ENCODE measurements at regions not wholly inside any gene's neighbourhood (a gene's known extent, or its start where the extent isn't known, plus 50 kb on each side); places are given as distances from the start of the nearest gene placed in this dataset.

DNA sequence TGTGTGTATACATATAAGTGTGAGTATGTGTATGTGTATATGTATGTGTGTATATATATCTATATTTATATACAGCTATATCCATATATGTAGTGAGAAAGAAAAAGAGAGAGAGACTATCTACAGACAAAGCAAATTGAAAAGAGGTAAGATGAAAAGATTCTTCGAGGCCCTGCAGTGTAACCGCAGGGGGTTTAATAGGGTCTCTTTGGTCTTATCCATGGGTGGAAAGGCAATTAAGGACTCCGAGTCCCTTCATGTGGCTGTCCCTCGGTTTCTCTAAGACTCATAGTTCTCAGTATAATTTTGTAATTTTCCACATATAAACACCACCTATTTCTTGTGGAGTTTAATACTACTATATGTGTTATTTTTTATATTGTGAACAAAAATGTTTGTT, 50.6 kb upstream of the JAZF1 start:
- DNase-seq (ENCODE audit: low read depth, low spot score), result no peak

DNA sequence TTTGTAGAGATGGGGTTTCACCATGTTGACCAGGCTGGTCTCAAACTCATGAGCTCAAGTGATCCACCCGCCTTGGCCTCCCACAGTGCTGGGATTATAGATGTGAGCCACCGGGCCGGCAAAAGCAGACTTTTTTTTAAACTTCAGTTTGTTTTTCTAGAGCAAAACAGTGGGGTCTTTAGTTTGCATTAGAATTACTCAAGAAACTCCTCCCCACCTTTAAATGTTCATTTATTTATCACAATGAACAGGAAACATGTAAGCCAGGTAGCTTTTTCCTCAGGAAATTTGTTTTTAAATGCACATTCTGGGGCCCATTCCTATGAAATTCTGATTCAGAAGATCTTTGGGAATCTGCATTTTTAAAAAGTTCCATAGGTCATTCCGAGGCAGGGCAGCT, 56.0 kb upstream of the JAZF1 start:
- DNase-seq (ENCODE audit: low read depth, low spot score), result no peak

DNA sequence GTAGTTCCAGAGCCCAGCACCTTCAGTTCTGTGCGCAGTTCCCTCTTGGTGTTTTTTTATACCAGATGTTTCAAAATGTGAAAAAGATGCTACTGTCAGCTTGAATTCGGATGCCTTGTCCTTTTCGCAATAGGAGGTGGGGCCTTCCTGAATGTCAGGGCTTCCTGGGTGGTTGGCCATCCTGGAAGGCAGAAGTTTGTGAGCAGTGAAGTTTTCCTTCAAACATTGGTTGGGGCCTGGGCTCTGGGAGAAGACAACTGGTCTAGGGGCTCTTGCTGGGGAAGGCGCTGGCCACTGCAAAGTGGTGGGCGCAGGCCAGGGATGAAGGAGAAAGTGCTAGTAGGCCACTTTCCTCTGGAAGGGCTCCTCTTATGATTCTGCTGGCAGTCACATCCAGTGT, 56.8 kb upstream of the JAZF1 start:
- DNase-seq (ENCODE audit: low read depth, low spot score), result no peak

DNA sequence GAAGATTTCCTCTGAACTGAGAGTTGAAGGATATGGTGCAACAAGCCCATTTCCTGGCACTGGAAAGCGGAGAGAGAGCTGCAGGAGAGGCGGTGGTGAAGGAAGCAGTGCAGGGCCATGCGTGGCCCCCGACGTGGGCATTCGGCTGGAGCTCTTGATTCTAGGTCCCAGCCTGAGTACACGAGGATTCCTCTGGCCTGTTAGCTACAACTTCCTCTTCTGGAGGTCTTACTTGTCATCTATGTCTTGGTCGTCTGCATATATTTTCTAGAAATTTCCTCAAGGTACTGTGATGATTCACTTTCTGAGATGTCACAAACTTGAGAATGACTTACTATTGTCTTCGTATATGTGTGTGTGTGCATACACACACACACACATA, 59.2 kb upstream of the JAZF1 start:
- DNase-seq (ENCODE audit: low read depth, low spot score), result no peak

DNA sequence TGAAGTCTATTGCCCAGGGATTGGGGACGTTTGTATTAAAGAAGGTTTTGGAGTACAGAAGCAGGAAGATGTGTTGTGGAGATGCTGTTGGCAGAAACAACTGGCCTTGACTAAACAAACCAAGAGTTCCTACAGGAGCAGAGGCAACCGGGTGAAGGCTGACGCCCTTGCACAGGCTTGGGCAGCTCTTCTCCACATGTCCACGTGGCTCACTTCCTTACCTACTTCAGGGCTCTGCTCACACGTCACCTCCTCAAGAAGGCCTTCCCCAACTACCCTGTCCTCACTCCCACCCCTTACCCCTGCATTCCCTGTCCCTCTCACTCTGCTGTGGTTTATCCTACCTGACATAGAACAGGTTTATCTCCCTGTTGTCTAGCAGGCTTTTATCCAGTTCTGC, 59.9 kb upstream of the JAZF1 start:
- no peak for DNase-seq (ENCODE audit: low read depth, low spot score)

DNA sequence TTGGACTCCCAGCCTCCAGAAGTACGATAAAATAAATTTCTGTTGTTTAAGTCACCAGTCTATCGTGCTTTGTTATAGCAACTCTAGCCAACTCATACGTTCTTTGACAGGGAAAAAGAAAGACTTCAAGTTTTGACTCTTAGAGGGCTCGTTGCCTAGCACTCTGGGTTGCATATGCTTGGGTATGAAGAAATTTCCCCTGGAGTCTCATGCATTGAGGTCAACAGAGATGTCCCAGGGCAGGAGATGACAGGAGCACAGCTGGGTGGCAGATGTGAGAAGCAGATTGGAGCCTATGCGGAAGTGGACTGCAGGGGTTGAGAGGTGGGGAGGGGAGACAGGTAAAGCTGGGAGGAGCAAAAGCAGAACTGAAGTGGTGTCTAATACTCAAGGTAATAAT, 63.3 kb upstream of the JAZF1 start:
- DNase-seq (ENCODE audit: low read depth, low spot score), result no peak

DNA sequence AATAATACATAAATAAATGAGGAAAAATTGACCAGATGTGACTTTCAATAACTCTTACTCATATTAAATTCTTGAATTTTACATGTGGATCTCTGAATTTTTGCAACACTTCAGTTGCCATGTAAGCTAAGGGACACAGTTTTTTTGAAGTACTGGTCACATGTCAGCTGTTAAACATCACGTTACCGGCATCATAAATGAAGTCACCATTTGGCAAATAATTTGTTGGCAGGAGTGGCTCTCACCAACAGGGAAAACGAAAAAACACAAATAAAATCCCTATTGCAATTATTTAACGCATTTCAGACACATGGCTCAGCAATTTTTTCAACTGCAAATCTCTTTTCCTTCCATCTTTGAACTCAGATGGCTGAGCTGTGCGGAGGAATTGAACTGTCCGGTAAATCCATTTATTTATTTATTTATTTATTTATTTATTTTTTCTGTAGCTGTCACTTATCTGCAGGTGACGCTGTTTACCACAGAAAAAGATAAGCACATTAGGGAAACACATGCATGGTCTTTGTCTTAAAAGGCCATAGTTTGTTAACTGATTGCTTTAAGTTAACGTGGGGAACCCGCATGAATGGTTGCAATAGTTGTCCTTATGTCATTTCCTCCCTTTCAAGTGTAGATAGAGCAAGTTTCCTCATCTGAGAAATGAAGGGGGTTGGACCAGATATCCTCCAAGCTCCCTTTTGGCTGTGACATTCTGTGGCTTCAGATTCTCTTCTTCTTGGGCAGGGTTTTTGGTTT, 64.7 kb upstream of the JAZF1 start:
- DNase-seq (ENCODE audit: low read depth, low spot score), result no peak

DNA sequence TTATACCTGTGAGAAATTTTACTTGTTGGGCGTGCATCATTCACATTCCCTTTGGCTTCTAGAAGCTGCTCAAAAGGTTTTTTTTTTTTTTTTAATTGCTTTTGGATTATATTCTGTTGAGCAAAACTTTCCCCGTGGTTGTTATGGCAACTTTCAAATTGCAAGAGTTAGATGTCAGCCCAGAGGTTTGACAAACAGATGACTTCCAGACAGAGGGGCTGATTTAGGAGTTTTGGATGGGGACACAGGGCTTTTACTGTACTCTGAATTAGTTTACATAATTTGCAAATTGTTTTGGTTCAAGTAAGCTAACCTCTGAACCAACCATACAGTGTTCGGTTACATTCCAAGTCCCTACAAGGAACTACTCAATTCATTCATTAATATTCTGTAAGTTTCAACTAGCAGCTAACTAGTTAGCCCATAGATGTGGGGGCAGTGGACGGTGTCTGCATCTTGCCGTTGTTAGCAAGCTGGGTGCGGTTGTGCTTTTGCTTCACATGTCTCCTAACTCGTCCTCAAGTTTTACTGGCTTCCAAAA, 66.4 kb upstream of the JAZF1 start:
- no peak for DNase-seq (ENCODE audit: low read depth, low spot score)

DNA sequence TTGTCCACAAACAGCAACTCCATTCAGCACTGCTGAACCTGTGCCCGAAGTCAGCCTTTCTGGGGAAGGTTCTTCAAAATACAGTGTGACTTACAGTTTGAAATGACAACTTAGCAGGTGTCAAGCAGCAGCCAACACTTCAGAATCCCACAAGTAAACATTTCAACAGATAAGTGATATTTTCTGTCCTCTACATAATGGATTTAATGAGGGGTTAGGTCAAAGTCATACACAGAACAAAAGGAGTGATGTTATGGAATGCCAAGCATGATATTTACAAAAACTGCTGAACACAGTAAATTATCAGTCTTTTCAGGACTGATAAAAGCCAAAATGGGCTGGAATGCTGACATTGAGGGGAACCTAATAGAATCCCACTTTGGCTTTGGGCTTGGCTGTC, 77.6 kb upstream of the JAZF1 start:
- no peak for DNase-seq (ENCODE audit: low read depth, low spot score)

DNA sequence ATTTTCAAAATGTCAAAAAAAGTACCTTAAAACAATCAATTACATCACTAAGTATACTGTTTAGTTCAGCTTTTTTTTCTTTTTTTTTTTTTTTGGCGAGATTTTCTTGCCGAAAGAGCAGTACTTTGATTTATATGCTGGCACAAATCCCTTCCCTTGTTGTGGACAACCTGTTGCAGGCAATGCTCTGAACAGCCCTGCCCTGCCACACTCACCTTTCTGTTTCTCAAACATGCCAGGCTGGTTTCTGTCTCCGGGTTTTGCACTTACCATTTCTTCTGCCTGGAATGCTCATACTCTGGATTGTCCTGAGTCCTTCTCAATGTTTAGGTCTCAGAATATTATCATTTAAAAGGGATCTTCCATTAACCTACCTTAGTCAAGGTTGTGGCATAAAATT, 80.4 kb upstream of the JAZF1 start:
- DNase-seq (ENCODE audit: low read depth, low spot score), result no peak

DNA sequence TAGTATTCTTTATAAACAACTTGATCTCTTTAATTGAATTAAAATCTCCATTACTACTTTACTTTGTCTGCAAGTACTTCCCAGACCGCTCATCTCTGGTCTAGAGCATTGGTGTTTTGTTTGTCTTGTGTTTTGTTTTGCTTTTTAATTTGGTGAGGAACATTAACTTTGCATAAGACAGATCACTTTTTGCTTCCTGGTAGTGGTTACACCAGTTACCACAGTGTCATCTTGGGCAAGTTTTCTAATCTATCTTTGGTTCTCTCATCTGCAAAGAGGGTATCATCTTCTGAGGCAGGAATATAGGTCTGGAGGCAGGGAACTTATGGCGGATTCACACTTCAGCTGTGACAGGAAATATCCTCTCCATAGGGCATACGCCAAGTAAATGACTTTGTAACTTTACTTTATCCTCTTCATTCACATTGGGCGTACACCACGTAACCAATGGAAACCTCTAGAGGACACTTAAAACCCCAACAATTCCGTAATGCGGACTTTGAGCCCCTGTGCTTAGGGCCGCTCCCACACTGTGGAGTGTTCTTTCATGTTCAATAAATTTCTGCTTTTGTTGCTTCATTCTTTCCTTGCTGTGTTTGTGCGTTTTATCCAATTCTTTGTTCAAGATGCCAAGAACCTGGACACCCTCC, 83.2 kb upstream of the JAZF1 start:
- DNase-seq (ENCODE audit: low read depth, low spot score), result no peak

DNA sequence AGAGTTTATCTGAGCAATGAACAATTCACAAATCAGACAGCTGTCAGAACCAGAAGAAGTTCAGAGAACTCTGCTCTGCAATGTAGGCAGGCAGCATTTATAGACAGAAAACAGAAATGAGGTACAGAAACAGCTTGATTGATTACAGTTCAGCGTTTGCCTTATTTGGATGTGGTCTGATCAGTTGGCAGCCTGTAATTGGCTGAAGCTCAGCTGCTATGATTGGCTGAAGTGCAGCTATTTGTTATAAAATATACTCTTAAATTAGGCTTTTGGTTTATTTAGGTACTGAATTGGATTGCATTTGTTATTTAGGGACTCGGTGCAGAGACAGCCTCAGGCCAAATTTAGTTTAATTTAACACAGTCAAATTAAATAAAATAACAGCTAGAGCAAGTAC, 85.8 kb upstream of the JAZF1 start:
- no peak for DNase-seq (ENCODE audit: low read depth, low spot score)

DNA sequence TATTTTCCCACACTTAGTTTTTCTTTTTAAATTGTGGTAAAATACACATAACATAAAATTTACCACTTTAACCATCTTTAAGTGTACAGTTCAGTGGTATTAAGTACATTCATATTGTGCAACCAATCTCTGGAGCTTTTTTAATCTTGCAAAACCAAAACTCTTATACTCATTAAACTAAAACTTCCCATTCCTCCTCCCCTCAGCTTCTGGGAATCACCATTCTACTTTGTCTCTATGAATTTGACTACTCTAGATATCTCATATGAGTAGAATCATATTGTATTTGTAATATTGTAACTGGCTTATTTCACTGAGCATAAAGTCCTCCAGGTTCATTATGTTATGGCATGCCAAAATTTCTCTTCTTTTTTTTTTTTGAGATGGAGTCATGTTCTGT, 86.4 kb upstream of the JAZF1 start:
- DNase-seq (ENCODE audit: low read depth, low spot score), result no peak

DNA sequence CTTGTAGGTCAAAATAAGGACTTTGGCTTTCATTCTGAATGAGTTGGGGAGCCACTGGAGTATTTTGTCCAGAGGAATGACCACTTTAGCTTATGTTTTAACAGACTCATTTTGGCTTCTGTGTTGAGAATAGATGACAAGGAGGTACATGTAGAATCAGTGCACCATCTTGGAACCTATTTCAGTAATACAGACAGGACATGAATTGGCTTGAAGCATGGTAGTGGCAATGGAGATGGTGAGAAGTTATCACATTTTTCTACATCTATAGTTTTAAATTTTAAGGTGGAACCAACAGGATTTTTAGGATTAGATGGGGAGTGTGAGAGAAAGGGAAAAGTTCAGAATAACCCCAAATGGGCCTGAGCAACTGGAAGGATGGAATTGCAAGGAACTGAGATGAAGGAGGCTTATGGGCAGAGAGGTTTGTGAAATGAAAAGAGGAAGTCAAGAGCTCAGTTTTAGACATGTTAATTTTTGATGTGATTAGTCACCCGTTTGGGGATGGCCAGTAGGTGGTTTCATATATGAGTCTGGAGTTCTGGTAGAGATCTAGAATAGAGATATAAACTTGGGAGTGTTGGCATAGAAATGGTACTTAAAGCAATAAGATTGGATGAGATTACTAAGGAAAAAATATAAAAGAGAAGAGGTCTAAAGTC, 89.2 kb upstream of the JAZF1 start:
- DNase-seq (ENCODE audit: low read depth, low spot score), result no peak

DNA sequence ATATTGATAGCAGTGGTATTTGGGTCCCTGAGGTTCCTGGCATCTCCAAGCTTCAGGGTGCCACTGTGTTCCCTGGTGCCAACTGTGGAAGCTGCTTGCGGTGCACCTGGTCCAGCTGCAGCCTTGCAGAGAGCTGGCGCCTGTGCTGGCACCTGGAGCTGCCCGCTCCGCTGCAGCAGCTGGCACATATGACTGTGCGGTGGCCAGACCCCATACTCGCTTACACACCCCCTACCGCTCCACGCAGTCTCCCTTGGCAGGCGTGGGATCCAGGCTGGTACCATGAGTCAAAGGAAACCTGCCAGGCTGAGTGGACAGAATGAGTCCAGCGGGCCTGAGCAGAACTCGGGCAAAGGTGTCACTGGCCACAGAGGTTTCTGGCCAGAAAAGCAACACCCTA, 89.9 kb upstream of the JAZF1 start:
- DNase-seq (ENCODE audit: low read depth, low spot score), result no peak

DNA sequence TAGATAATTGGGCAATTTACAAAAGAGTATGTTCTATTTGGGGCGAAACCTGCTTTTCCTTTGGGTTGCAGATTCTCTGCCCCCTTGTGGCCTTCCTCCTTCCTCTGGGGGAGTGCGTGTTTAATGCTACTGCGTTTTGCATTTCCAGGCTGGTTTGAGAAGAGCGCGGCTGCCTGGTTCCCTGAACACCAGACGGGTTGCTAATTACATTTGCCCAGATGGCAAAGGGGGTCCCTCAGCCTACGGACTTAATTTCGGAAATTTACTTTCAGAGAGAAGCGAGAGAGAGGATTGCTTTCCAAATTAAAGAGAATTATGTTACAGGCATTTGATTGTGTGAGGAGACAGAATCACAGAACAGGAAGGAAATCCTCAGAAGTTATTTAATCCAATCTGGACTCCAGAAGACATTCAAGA, 91.9 kb upstream of the JAZF1 start:
- no peak for DNase-seq (ENCODE audit: low read depth, low spot score)

DNA sequence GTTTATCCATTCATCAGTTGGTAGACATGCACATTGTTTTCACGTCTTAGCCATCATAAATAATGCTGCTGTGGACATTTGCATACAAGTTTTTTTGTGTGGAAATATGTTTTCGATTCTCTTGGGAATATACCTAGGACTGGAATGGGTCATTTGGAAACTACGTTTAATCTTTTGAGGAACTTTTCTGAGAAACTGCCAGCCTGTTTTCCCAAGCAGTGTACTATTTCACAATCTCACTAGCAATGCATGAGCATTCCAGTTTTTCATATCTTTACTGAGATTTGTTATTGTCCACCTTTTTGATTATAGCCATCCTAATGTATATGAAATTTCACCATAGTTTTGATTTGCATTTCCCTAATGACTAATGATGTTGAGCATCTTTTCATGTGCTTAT, 95.7 kb upstream of the JAZF1 start:
- no peak for DNase-seq (ENCODE audit: low read depth, low spot score)

DNA sequence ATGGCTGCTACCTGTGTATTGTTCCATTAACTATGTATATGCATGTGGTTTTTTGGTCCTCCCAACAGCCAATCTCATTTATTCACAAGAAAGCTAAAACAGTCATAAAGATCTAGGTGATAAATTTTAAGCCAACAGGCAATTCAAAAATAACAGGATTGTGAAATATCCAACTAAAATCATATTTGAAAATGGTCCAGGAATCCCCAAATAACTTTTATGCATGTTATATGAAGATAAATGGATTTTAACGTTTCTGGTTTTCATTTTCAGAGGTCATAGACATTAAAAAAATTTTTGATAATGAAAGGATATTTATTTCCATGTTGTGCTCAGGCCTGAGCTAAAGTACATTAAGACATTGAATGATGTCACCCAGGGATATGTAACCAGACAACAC, 96.8 kb upstream of the JAZF1 start:
- no peak for DNase-seq (ENCODE audit: low read depth, low spot score)

DNA sequence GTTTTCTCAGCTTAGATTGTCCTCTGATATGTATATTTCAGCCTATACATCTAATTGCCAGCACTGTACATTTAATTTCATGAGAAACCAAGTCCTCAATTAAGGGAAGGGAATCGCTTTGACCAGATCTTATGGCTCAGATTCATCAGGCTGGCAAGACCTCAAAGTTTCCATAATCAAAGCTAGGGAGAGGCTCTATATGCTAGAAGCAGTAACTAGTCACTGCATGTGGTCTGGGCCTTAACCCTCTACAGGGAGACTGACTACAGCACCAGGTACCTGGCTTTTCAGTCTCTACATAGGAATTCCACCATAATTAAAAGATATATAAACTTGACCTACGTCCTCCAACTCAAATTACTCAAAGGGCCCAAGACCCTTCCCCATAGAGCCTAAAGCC, 97.4 kb upstream of the JAZF1 start:
- DNase-seq (ENCODE audit: low read depth, low spot score), result no peak

DNA sequence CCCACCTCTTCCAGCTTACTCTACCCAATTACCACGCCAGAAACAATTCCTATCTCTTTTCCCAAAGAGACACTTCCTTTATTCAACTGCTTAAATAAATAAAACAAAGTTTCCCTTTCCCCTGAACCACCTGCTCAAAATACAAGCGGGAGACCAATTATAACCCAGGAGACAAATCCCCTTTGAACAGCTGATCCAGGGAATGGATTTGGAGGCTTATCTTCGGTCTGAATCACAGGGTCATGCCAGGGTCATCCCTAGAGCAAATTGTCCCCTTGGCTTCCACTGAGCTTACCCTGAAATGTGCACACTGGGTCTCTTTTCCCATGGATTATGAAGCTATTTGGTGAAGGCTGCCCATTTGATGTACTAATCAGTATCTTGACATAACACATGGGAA, 99.9 kb upstream of the JAZF1 start:
- DNase-seq (ENCODE audit: low read depth, low spot score), result no peak

DNA sequence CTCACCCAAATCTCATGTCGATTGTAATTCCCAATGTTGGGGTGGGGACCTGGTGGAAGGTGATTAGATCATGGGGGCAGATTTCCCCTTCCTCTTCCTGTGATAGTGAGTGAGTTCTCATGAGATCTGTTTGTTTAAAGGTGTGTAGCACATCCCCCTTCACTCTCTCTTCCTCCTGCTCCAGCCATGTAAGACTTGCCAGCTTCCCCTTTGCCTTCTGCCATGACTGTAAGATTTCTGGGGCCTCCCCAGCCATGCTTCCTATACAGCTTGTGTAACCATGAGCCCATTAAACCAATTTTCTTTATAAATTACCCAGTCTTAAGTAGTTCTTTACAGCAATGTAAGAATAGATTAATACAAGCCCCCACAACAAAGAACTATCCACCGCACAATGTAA, 109.9 kb upstream of the JAZF1 start:
- no peak for DNase-seq (ENCODE audit: low read depth, low spot score)

DNA sequence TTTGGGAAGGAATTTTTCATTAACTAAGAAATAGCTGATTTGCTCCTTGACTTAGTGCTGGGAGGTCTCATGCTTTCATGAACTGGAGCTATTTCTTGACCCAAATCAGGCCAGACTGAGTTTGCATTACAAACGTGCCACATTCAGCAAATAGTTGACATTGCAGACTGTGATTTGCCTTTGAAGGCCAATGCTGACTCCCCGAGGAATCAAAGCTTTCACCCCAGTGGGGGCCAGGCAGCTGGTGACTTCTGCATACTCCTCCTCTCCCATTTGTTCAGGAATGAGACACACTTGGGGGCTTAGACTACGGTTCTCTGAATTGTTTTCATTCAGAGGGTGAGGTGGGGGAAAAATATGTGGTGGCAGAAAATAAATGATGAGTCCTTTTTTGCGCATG, 111.0 kb upstream of the JAZF1 start:
- no peak for DNase-seq (ENCODE audit: low read depth, low spot score)
